ENCODE measurements at regions not wholly inside any gene's neighbourhood (a gene's known extent, or its start where the extent isn't known, plus 50 kb on each side); places are given as distances from the start of the nearest gene placed in this dataset.

GRCh38 chr15:77867266-77868047 is 210.1 kb downstream of the TBC1D2B start:
- WGBS, 3 donors: 87 to 91% (median 90%) methylated on average over 24 of the region's 24 CpGs
- intact Hi-C loops (cut with DNase I): no loop called here
- H3K27me3 ChIP-seq: no peaks in the 10 kb centered on the region
- TF ChIP-seq EP300 (IDR thresholded peaks at IDR 0.05): no peak
- TF ChIP-seq CTCF (IDR thresholded peaks at IDR 0.05): no peak
- TF ChIP-seq POLR2A (IDR thresholded peaks at IDR 0.05): no peak
- H3K4me1 ChIP-seq (ENCODE audit: insufficient read depth): no peaks in the 10 kb centered on the region
- H3K27ac ChIP-seq: no peak overlapping the region
- H3K36me3 ChIP-seq: no peaks in the 10 kb centered on the region
- no peaks in the 10 kb centered on the region for H3K9me3 ChIP-seq
- DNase-seq: peak in 1 of 5 donors; percentile 4
- H3K4me3 ChIP-seq: no peak overlapping the region

- no peaks in the 10 kb centered on the region for H3K9me3 ChIP-seq
- peak in 1 of 5 donors; percentile 3 for DNase-seq
- H3K27me3 ChIP-seq: no peaks in the 10 kb centered on the region
- intact Hi-C loops (cut with DNase I): no loop called here
- H3K36me3 ChIP-seq: no peaks in the 10 kb centered on the region
- no peak overlapping the region for H3K27ac ChIP-seq
- no peaks in the 10 kb centered on the region for H3K4me1 ChIP-seq (ENCODE audit: insufficient read depth)
- no peak overlapping the region for H3K4me3 ChIP-seq
- TF ChIP-seq EP300 (IDR thresholded peaks at IDR 0.05) (no peak), CTCF (IDR thresholded peaks at IDR 0.05) (no peak), POLR2A (IDR thresholded peaks at IDR 0.05) (no peak)
- 39 to 55% (median 49%) methylated on average over 7 to 8 of the region's 8 CpGs for WGBS, 3 donors
Measured at GRCh38 chr15:77866596-77867125, 210.8 kb downstream of the TBC1D2B start.

- TF ChIP-seq CTCF (IDR thresholded peaks at IDR 0.05): no peak
- no peak for TF ChIP-seq POLR2A (IDR thresholded peaks at IDR 0.05)
- no peak for TF ChIP-seq EP300 (IDR thresholded peaks at IDR 0.05)
- no peaks in the 10 kb centered on the region for H3K4me1 ChIP-seq (ENCODE audit: insufficient read depth)
- H3K27ac ChIP-seq: no peak overlapping the region
- intact Hi-C loops (cut with DNase I): no loop called here
- no peaks in the 10 kb centered on the region for H3K36me3 ChIP-seq
- DNase-seq: peak in 1 of 5 donors; percentile 4
- WGBS, 3 donors: 78 to 82% (median 82%) methylated on average over 8 of the region's 8 CpGs
- H3K9me3 ChIP-seq: no peaks in the 10 kb centered on the region
- H3K27me3 ChIP-seq: no peaks in the 10 kb centered on the region
- H3K4me3 ChIP-seq: no peak overlapping the region
Measured at GRCh38 chr15:77866186-77866585, 211.3 kb downstream of the TBC1D2B start.

- no peak overlapping the region for H3K27ac ChIP-seq
- intact Hi-C loops (cut with DNase I): no loop called here
- H3K4me1 ChIP-seq (ENCODE audit: insufficient read depth): no peaks in the 10 kb centered on the region
- no peaks in the 10 kb centered on the region for H3K36me3 ChIP-seq
- H3K9me3 ChIP-seq: no peaks in the 10 kb centered on the region
- H3K4me3 ChIP-seq: no peak overlapping the region
- H3K27me3 ChIP-seq: no peaks in the 10 kb centered on the region
- WGBS, 3 donors: 85 to 89% (median 88%) methylated on average over 7 of the region's 7 CpGs
- DNase-seq: peak in 1 of 5 donors; percentile 4
- TF ChIP-seq POLR2A (IDR thresholded peaks at IDR 0.05): no peak
- TF ChIP-seq EP300 (IDR thresholded peaks at IDR 0.05): no peak
- TF ChIP-seq CTCF (IDR thresholded peaks at IDR 0.05): no peak
Measured at GRCh38 chr15:77865701-77866100, 211.8 kb downstream of the TBC1D2B start.

Data from ovary (tissue), 7 donors.